Dedifferentiated amniotic fluid mesenchymal stem cell (primary cell): ENCODE measurements at regions not wholly inside any gene's neighbourhood (a gene's known extent, or its start where the extent isn't known, plus 50 kb on each side); places are given as distances from the start of the nearest gene placed in this dataset.
A peak's percentile ranks its signal among the peaks of the same experiment; 100 is the strongest.

Experiments used
- DNase-seq: peaks from one replicate; pipeline ENCODE4 v3.0.0-alpha.2; 2016; ENCODE audit errors: extremely low spot score

GRCh38 chr1:234536741-234537140 lies 57.8 kb upstream of the TARBP1 start:
- DNase-seq, result no peak

DNA sequence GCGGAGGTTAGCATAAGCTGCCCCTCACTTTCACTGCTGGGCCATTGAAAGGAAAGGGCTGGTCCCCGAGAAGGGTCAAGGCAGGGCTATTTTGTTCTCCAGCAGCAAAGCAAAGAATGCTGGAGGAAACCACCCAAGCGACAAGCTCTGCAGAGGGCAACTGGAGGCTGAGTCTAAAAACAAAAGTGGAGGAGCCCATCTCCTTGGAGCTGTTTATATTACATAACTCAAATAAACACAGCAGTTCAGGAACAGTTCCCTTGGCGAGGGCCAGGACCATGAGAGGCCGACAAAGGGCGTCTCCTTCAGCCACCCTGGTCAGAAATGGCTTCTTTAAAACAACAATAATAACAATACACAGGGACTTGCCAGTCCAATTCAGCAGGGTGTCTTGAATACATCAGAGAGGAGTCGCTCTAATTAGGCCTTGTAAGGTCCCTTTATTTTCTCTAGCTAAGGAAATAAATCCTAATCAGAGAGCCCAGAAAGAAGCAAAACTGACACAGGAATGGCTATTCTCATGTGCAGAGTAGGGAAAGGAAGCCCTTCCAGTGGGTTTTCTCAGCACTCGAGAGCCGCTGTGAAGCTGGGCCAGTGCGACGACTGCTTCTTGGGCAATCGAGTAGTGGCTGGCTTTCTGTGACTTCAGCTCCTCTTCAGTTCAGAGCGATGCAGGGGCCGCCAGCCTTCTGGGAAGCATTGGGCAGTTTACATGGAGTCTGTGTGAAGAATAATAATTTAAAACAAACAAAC lies 57.0 kb upstream of the TARBP1 start:
- peak; percentile 57 for DNase-seq

DNA sequence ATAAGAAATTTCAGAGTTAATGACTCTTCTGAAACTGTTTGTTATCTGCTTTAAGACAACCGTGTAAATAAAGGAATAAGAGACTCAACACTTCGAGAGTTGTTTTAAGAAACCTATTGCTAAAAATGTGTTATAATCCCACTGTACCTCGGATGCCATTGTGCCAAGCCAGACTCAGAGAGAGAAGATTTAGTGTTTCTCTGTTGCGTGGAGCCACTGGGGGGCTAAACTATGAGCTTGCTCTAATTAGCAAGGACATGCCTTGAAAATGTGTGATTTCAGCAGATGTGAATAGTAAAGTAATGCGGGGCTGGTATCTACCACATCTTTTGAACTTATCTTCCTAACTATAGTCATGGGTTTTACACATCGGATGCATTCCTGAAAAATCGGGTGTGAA lies 56.2 kb upstream of the TARBP1 start:
- no peak for DNase-seq

- DNase-seq, result peak; percentile 98
Measured at GRCh38 chr1:234533975-234534876, 55.2 kb upstream of the TARBP1 start.

DNA sequence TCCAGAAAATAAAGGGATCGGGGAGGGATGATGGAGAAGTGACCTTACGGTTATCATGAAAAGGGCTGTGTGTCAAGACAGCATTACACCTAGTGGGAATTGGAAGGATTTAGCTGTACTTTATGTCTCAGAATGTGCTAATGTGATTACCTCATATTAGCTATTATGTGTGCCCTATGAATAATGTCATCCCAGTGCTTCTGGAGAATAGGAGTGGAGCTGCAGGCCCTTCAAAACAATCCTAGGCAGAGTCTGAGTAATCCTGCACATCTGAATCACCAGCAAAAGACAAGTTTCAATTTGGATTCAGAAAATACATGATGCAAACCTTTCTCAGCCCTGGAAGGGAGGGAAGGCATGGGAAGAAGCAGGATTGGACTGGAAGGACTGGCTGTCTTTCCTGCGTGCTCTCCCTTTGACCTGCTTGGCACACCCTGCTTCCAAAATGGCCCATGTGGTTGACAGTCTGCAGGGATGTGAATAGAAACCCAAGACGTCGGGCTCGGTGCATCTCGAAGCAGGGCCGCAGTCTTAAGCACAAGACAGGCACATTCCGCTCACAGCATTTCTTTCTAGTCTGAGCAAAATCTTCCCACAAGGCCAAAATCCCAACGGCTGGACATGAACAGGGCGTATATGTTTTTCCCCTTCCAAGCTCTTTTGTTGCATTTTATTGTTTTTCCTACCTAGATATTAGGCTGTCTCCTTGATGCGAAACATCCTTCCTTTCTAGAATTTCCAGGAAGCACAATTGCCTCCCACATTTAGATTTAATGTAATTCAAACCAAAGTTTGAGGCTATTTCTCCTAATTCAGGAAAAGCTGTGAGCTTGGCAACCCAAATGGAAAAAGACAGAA lies 54.3 kb upstream of the TARBP1 start:
- DNase-seq, result peak; percentile 81

GRCh38 chr1:234532503-234532922 lies 53.5 kb upstream of the TARBP1 start:
- DNase-seq, result no peak

GRCh38 chr1:234531151-234531635 lies 52.2 kb upstream of the TARBP1 start:
- no peak for DNase-seq

GRCh38 chr1:234530672-234531071 lies 51.7 kb upstream of the TARBP1 start:
- no peak for DNase-seq

GRCh38 chr1:234529950-234530237 lies 50.9 kb upstream of the TARBP1 start:
- DNase-seq, result no peak

GRCh38 chr1:234529095-234529949 lies 50.3 kb upstream of the TARBP1 start:
- no peak for DNase-seq
